Stimulated activated CD8-positive, alpha-beta memory T cell treated with anti-CD3 and anti-CD28 coated beads, Interleukin-15, amount 100 ng/mL, for 48 hours (primary cell): ENCODE measurements at regions not wholly inside any gene's neighbourhood (a gene's known extent, or its start where the extent isn't known, plus 50 kb on each side); places are given as distances from the start of the nearest gene placed in this dataset.

Experiments used
- DNase-seq, 2 donors: peaks; one replicate each; pipeline ENCODE4 v3.0.0-alpha.2; 2020; ENCODE audit warnings: low read depth in 2 of 2

DNA sequence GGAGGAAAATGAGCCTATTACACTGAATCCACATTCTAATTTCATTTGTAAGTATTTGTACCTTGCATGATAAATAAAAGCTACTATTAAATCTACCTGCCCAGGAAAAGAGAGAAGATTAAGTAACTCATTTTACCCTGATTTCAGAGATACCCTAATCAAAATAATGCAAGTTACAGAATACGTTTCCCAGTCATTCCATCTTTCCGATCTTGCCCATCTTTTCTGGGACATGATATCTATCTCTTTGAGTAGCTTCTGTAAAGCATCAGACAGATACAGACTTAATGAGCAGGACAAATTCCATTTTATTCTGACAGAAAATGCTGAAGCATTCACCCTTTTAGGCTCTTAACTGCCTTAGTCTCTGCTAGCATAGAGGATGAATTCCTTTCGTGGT, 56.6 kb downstream of the SPRY2 start:
- DNase-seq: no peak

DNA sequence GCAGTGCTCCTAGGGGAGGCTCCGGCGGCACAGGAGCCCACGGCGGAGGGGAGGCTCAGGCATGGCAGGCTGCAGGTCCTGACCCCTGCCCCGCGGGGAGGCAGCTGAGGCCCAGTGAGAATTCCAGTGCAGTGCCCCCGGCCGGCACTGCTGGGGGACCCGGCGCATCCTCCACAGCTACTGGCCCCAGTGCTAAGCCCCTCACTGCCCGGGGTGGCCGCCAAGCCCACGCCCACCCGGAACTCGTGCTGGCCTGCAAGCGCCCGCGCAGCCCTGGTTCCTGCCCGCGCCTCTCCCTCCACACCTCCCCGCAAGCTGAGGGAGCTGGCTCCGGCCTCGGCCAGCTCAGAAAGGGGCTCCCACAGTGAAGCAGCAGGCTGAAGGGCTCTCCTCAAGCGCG, 62.2 kb downstream of the SPRY2 start:
- no peak for DNase-seq

DNA sequence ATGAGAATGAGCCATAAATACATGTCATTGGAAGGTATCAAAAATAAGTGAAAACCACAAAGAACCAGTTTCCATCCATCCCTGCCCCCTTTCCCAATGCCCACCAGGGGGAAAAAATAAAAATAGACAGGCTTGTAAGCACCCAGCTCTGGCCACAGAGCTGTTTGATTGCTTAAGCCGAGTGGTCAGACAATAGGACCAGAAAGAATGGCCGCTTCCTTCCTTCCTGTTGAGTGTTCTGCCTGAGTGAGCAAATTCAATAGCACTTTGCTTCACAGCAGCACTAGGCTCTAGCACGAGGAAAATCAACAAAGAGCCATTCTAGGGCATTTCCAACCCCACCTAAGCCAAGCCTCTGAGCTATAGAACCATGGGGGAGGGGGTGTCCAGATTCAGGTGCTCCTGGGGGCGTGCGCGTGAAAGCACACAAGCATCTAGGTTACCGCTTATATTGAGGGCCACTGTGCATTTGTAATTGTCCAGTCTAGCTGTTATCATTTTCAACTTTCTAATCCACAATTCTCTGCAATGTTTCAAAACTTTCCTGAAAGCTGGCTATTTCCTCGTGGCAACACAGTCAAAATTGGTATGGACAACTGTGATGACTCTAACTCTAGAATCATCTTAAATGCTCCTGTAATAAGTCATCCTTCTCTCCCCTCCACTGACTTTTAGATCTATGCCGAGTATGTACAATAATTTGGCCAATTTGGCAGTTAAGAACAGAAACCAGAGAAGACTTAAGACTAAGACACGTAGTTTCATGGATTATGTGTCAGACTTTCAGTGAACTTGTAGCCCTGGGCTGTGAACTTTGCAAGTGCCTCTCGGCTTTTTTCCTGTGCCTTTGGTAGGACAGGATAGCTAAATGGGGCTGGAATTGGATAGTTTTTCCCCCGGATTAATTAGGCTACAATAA, 64.3 kb downstream of the SPRY2 start:
- DNase-seq: no peak

DNA sequence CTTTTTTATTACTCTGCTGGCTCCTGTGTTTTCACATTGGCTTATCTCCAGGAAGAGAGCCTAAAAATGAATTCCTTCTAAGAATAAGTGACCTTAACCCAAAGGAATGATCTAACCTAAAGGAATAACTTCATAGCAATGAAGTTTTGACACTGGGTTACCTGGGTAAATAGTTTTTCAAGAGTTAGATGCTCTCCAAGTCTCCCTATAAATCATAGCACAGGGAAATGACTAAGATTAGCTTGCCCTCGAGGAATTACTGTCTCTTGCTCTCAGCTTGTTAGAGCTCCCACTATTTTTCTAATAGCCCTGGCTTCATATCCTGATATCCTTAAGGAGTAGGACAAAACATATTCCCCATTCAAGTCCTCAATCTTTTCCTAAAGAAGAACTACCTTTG, 66.3 kb downstream of the SPRY2 start:
- no peak for DNase-seq

DNA sequence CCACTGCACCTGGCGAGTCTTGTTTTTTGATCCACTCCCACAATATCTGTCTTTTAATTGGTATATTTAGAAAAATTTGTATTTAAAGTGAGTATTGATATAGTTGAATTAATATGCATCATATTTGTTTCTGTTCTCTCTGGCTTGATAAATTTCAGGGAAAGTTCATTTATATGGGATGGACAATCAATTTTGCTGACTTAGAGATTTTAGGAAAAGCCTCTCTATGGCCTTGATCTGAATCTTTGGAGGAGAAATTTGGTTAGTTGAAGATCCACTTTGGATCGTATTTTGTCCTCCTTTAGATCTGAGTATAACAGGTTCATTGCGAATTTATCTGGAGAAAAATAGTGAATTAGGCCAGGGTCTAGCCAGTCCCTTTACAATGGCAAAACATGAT, 67.2 kb downstream of the SPRY2 start:
- no peak for DNase-seq

DNA sequence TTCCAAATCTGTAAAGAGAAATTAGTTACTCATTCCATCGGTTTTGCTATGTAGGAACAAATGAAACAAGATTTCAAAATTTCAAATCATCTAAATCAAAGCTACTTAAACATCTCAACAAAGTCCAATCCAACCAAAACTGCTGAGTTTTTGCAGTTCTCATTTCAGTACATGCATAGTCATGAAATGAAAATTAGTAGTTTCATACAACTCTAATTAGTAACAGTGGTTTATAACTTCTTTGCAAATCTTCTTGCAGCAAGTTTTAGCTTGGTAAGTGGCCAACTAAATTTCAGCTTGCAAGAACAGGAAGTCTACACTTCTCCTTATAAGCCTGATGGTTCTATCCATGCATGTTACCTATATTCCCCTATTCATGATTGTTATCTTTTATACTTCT, 75.6 kb downstream of the SPRY2 start:
- DNase-seq: no peak

DNA sequence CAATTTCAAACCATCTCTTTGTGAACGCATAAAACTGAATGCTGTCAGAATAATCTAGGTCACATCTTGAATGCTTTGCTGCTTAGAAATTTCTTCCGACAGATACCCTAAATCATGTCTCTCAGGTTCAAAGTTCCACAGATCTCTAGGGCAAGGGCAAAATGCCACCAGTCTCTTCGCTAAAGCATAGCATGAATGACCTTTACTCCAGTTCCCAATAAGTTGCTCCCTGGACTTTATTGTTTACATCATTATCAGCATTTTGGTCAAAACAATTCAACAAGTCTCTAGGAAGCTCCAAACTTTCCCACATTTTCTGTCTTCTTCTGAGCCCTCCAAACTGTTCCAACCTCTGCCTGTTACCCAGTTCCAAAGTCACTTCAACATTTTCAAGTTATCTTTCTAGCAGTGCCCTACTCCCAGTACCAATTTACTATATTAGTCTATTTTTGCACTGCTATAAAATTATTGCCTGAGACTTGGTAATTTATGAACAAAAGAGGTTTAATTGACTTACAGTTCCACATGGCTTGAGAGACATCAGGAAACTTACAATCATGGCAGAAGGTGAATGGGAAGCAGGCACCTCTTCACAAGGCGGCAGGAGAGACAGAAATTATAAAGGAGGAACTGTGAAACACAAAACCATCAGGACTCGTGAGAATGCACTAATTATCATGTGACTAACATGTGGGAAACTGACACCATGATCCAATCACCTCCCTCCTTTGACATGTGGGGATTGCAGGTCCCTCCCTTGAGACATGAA, 77.0 kb downstream of the SPRY2 start:
- DNase-seq: no peak

DNA sequence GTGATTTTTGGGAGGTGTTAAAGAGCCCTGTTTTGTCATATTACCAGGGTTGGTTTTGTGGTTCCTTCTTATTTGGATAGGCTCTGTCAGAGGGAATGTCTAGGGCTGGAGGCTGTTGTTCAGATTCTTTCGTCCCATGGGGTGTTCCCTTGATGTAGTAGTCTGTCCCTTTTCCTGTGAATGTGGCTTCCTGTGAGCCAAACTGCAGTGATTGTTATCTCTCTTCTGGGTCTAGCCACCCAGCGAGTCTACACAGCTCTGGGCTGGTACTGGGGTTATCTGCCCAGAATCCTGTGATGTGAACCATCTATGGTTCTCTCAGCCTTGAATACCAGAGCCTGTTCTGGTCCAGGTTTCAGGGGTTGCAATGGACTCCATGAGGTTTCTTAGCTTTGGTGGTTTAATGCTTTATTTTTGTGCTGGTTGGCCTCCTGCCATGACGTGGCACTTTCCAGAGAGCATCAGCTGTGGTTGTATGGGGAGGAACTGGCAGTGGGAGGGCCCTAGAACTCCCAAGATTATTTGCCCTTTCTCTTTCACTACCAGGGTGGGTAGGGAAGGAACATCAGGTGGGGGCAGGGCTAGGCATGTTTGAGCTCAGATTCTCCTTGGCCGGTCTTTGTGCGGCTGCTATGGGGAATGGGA, 78.8 kb downstream of the SPRY2 start:
- no peak for DNase-seq

DNA sequence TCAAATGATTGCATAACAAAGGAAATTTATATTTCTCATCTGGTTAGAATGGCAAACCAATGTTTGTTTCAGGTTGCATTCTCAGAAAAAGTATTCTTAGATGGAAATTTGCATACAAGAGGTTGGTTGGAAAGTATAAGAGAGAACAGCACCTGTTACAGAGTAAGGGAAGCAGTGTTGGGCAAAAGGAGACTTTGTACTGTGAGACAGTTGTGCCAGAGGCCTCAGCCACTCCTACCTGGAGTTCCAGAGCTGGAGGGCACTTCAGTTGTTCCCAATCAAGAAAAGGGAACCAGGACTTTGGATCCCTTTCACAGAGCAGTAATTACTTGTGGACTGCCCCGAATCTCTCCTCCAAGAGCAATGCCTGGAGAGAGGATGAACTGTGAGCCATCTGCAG, 81.8 kb downstream of the SPRY2 start:
- DNase-seq: no peak

DNA sequence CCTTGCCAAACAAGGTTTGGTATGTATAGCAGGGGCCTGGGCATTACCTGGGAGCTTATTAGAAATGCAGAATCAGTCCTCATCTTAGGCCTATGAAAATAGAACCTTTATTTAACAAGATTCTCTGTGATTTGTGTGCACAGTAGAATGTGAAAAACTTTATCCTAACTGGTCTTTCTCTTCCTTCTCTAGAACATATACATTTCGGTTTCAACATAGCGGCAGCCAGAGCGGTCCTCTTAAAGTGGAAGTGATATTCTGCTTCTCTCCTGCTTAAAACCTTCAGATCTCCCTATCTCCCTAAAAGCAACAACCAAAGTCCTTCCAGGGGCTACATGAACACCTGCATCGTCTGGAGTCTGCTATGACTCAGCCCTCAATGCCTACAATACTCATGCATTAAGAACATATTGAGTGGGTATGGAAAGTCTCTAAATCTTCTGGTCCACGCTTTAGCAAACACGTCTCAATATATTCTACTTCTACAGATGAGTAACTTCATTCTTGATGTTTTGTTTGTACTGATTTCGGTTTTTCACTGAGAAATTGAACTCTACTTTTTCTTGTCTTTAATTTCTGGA, 84.5 kb downstream of the SPRY2 start:
- DNase-seq: no peak

DNA sequence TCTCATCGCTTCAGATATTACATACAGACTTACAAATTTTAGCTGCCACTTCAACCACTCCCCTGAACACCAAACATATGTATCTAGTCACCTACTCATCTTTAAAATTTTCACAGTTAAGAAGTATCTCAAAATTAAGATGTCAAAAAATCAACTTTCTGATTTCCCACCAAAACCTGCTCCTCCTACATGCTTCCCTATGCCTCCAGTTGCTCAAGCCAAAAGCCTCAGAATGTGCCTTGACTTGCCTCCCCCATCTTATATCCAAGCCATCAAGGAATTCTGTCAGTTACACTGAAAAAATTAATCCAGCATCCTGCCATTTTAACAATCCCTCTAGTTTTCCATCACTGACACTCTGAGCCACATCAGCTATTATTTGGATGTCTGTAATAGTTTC, 85.0 kb downstream of the SPRY2 start:
- no peak for DNase-seq

DNA sequence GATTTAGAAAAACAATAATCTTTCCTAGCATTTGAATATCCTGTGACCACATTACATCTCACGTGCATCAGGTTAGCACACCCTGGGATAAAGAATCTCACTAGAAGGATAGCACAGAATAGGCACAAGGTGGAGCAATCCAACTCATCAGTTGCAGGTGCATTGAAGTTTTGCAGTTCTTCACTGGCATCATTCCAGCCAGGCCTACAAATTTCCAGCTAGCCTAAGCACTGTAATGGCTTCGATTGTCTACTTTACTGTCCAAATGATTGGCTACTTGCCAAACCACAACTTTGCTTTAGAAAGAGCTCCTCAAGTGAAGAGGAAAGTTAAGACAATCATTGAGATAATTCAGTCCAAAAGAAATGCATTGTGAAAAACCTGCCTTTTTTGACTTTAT, 89.5 kb downstream of the SPRY2 start:
- DNase-seq: no peak

DNA sequence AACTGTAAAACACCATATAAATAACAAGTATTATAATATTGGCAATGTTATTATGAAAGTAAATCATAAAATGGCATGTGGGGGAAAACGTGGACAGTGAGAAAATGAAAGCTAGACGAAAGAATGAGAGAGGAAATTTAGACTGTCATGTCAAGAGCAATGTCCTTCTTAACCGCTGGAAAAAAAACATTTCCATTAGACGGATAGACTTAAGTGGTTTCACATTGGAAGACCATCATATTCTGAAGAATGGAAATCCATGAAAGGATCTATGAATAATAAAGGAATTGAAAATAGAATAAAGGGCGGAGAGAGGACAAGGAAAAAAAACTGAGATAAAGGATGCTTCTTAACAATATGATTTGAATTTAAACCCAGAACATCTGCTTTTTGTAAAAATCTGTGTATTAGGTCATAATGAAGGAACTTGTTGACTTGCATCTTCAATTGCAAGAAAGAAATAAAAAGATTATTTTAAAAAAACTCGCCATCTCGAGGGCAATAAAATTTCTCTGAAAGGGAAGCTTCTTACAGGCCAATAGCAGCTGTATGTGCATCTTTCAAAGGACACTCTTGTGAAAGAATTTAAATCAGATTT, 90.6 kb downstream of the SPRY2 start:
- DNase-seq: no peak

DNA sequence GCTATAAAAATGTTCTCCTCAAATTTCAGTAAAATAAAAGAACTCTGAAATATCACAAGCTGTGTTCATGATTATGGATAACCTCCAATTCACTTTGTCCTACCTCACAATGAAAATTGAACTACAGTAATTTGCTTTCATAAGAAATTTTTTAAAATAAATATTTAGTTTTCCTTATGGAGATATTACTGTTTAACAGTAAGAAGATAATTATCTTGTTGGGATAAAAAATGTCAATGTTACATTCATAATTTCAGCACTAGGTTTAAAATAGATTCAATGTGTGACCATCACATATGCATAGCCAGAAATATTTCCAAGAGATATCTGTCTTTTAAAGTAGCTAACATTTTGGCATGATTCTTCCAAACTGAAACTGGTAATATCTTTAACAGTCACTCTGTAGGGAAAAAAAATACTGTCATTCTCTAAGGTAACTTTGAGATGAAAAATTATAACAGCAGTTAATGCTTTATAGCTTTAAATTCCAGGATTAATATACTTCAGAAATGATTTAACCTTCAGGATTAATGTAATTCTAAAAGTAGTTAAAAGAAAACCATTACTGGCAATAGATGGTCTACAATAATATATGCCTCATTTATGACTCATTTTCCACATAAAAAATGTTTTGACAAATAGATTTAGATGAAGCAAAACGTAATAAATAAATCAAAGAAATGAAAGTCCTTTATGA, 91.3 kb downstream of the SPRY2 start:
- DNase-seq: no peak

DNA sequence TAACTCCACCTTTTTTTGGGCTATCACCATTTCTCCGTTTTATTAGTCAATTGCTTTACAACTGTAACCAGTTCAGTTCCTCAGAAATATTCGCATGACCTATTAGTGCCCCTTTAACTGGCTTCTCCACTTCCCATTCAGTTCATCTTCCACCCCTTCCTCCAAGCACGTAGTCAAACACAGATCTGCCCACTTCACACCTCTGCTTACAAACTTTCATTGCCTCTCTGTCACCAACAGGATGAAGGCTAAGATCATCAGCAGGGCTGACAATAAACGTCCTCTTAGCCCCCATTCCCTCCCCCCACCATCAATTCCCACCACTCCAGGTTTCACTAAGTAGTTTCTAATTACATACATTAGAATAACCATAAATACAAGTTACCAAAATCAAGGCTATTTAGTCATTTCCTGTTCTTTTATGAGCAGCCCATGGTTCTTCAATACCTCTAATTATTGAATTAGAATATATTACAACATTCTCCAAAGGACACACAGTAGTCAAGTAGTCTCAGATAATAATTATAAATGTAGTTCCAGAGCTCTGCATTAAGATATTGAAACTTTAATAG, 95.7 kb downstream of the SPRY2 start:
- no peak for DNase-seq

DNA sequence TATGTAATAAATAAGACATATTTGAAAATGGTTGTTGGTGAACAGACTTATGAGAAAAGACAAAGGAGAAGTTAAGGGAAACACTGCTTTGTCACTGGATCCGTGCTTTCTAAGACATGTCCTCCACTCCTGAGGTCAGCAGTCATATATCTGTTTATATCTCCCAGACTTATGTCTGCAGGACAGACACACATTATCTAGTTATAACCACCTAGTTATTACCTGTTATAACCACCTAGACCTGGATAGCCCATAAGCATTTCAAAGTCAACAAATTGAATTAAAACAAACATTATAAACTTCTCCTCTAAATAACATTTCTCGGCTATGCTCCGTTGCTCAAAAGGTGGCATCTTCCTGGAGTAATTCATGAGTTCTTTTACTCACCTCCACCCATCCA, 96.4 kb downstream of the SPRY2 start:
- DNase-seq: no peak

DNA sequence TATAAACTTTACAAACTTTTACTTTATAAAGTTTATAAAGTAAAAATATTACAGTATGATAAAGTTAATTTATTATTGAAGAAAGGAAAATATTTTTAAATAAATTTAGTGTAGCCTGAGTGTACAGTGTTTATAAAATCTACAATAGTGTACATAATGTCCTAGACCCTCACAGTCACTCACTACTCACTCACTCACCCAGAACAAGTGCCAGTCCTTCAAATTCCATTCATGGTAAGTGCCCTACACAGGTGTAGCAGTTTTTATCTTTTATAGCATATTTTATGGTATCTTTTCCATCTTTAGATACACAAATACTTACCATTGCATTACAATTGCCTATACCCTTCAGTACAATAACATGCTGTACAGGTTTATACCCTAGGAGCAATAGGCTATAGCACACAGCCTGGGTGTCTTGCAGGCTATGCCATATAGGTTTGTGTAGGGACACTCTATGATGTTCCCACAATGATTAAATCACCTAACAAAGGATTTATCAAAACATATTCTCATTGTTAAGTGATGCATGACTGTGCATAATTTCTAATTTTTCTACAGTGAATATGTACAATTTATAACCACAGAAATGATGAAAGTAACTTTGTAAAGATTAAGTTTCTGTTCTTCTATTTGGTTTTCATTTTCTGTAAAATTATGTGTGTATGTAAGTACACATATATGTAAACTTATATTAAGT, 98.0 kb downstream of the SPRY2 start:
- no peak for DNase-seq

DNA sequence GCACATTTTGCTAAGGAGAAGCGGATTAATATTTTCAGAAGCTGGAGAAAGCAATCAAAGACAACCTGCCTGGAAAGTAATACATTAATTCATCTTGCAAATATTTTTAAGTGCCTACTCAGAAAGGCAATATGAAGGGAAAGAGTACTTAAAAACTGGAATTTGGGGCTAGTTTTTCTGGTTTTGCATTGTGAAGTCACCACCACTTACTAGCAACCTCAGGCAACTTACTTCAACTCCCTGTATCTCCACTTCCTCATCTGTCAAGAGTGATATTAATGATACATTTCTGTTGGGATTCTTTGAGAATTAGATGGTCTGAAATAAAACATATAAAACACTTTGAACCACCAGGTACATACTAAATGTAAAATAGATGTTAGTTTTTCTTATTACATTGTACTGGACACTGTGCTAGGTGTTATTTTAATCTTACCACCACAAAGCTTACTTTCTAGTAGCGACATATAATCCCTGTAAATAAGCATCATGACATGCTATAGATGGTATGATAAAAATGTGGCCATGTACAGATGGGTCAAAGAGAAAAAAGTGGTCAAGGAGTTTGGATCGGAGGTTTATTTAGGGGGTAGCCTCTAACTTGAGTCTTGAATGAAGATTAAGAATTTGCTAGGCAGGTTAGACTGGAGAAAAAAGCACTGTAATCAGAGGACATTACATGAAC, 101.2 kb downstream of the SPRY2 start:
- DNase-seq: no peak

DNA sequence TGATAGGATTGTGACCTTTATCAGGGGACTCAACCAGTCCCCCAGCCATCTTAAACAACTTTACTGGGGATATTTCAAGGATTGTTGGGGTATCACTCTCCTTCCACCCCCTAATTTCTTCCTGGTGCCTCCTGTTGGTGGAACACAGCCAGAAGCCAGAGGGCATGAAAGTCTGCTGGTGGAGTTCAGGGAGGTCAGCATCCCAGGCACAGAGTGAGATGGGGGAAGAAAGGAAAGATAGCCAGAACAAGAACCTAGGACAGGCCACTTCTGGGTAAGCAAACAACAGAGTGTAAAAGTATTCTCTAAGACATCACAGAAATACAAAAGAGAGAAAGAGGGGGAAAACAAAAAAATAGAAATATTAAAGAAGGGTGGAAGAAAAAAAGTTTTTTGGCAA, 101.8 kb downstream of the SPRY2 start:
- DNase-seq: no peak

DNA sequence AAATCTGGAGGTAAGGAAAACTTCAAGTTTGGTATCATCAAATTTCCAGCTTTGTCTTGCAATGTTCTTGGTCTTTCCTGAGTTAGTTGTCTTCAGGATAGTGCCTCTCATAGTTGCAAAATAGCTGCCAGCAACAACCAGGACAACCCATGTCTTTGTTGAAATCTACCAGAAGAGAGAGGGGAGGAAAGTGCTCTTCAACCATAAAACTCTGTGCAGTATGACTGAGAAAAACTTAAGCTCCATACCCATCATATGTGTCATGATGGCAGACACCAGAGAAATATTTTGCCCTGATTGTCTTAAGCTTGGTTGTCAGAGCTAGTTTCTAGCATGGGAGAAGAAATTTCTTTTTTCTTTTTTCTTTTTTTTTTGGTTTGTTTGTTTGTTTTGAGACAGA, 103.3 kb downstream of the SPRY2 start:
- no peak for DNase-seq
